ENCODE measurements at regions not wholly inside any gene's neighbourhood (a gene's known extent, or its start where the extent isn't known, plus 50 kb on each side); places are given as distances from the start of the nearest gene placed in this dataset.

- no peak overlapping the region for H2AFZ ChIP-seq (ENCODE audit: low read depth)
- no peak overlapping the region for H3K4me3 ChIP-seq (ENCODE audit: low read depth in 2 of 2, low read length in 1 of 2)
- H3K9me3 ChIP-seq, result no peaks in the 10 kb centered on the region
- no peaks in the 10 kb centered on the region for H3K79me2 ChIP-seq (ENCODE audit: insufficient read depth)
- TF ChIP-seq EP300 (IDR thresholded peaks at IDR 0.05; ENCODE audit: borderline replicate concordance in 1 of 2, low read depth in 1 of 2, low read length in 1 of 2) (no peak), CHD2 (IDR thresholded peaks at IDR 0.05; ENCODE audit: low read length, partially characterized antibody) (no peak), GABPA (IDR thresholded peaks at IDR 0.05; ENCODE audit: low read depth) (no peak), ELF1 (IDR thresholded peaks at IDR 0.05) (no peak), IRF3 (IDR thresholded peaks at IDR 0.05; ENCODE audit: low read depth, low read length) (no peak), USF2 (IDR thresholded peaks at IDR 0.05; ENCODE audit: borderline replicate concordance, low read depth, low read length) (no peak), FOXM1 (IDR thresholded peaks at IDR 0.05; ENCODE audit: low read depth) (no peak), RXRA (IDR thresholded peaks at IDR 0.05; ENCODE audit: borderline replicate concordance, low read depth) (no peak), RAD21 (IDR thresholded peaks at IDR 0.05; ENCODE audit: low read length) (no peak), RFX5 (IDR thresholded peaks at IDR 0.05; ENCODE audit: low read length) (no peak), PBX3 (IDR thresholded peaks at IDR 0.05) (no peak), MAX (IDR thresholded peaks at IDR 0.05; ENCODE audit: low read depth) (no peak), TCF12 (IDR thresholded peaks at IDR 0.05) (no peak), FOXJ3 (CRISPR knock-in tag; IDR thresholded peaks at IDR 0.05) (no peak), SIN3A (IDR thresholded peaks at IDR 0.05; ENCODE audit: borderline replicate concordance, low read depth, low read length) (no peak), FOSL2 (IDR thresholded peaks at IDR 0.05; ENCODE audit: borderline replicate concordance, low read depth) (no peak)
- no peaks in the 10 kb centered on the region for H3K36me3 ChIP-seq (replicated peaks in 1 of 2; ENCODE audit: control insufficient read depth in 1 of 2, insufficient read depth in 2 of 2, low read length in 1 of 2)
- DNase-seq, result no peak
- peaks cover 0 to 16% of the 10 kb centered on the region in 2 experiments; a peak in 2 of 4 replicates for H3K4me1 ChIP-seq (ENCODE audit: control insufficient read depth in 1 of 2, insufficient read depth in 2 of 2, low read depth in 1 of 2, low read length in 1 of 2)
- no peak overlapping the region for H3K9ac ChIP-seq
- 25% methylated on average over 3 of the region's 3 CpGs for WGBS (ENCODE audit: low lambda C conversion rate)
- H4K20me1 ChIP-seq (ENCODE audit: insufficient read depth), result no peaks in the 10 kb centered on the region
- no peak overlapping the region for H3K27ac ChIP-seq (ENCODE audit: low read depth in 2 of 2, low read length in 1 of 2)
- ChIA-PET POLR2A (no interaction called here), CTCF (interaction anchor here (1.3 kb wide), 1 partner anchor 14 kb away, joined by 4 read pairs; no protein-coding TSS in a partner anchor)
- H3K9me2 ChIP-seq, result no peaks in the 10 kb centered on the region
- no peaks in the 10 kb centered on the region for H3F3A ChIP-seq (replicated peaks; ENCODE audit: insufficient read depth)
- no peaks in the 10 kb centered on the region for H3K27me3 ChIP-seq (ENCODE audit: insufficient read depth)
- no peak overlapping the region for H3K4me2 ChIP-seq
Measured at GRCh38 chr17:53141731-53142130, 681.0 kb upstream of the KIF2B start.

GRCh38 chr17:53141280-53141679 lies 681.4 kb upstream of the KIF2B start:
- ChIA-PET CTCF (interaction anchor here (1.3 kb wide), 1 partner anchor 14 kb away, joined by 4 read pairs; no protein-coding TSS in a partner anchor), POLR2A (no interaction called here)
- no peaks in the 10 kb centered on the region for H3K79me2 ChIP-seq (ENCODE audit: insufficient read depth)
- no peak overlapping the region for H2AFZ ChIP-seq (ENCODE audit: low read depth)
- no peak overlapping the region for H3K9ac ChIP-seq
- no peaks in the 10 kb centered on the region for H3K36me3 ChIP-seq (replicated peaks in 1 of 2; ENCODE audit: control insufficient read depth in 1 of 2, insufficient read depth in 2 of 2, low read length in 1 of 2)
- no peak overlapping the region for H3K27ac ChIP-seq (ENCODE audit: low read depth in 2 of 2, low read length in 1 of 2)
- no peaks in the 10 kb centered on the region for H3K9me2 ChIP-seq
- 26% methylated on average over 3 of the region's 3 CpGs for WGBS (ENCODE audit: low lambda C conversion rate)
- H3K4me2 ChIP-seq, result no peak overlapping the region
- no peaks in the 10 kb centered on the region for H3K9me3 ChIP-seq
- no peaks in the 10 kb centered on the region for H3K27me3 ChIP-seq (ENCODE audit: insufficient read depth)
- peaks cover 0 to 21% of the 10 kb centered on the region in 2 experiments; a peak in 2 of 4 replicates for H3K4me1 ChIP-seq (ENCODE audit: control insufficient read depth in 1 of 2, insufficient read depth in 2 of 2, low read depth in 1 of 2, low read length in 1 of 2)
- no peak for TF ChIP-seq FOXM1 (IDR thresholded peaks at IDR 0.05; ENCODE audit: low read depth)
- TF ChIP-seq TCF12 (IDR thresholded peaks at IDR 0.05), result no peak
- no peak for TF ChIP-seq NRF1 (IDR thresholded peaks at IDR 0.05; ENCODE audit: low read depth, low read length)
- no peak for TF ChIP-seq EP300 (IDR thresholded peaks at IDR 0.05; ENCODE audit: borderline replicate concordance in 1 of 2, low read depth in 1 of 2, low read length in 1 of 2)
- no peak for TF ChIP-seq RCOR1 (IDR thresholded peaks at IDR 0.05; ENCODE audit: low read length)
- no peak for TF ChIP-seq TAF1 (IDR thresholded peaks at IDR 0.05; ENCODE audit: borderline replicate concordance, low read depth, low read length)
- no peak for DNase-seq
- no peaks in the 10 kb centered on the region for H3F3A ChIP-seq (replicated peaks; ENCODE audit: insufficient read depth)
- no peaks in the 10 kb centered on the region for H4K20me1 ChIP-seq (ENCODE audit: insufficient read depth)
- no peak overlapping the region for H3K4me3 ChIP-seq (ENCODE audit: low read depth in 2 of 2, low read length in 1 of 2)
